ENCODE measurements at regions not wholly inside any gene's neighbourhood (a gene's known extent, or its start where the extent isn't known, plus 50 kb on each side); places are given as distances from the start of the nearest gene placed in this dataset.
A peak's percentile ranks its signal among the peaks of the same experiment; 100 is the strongest.

DNA sequence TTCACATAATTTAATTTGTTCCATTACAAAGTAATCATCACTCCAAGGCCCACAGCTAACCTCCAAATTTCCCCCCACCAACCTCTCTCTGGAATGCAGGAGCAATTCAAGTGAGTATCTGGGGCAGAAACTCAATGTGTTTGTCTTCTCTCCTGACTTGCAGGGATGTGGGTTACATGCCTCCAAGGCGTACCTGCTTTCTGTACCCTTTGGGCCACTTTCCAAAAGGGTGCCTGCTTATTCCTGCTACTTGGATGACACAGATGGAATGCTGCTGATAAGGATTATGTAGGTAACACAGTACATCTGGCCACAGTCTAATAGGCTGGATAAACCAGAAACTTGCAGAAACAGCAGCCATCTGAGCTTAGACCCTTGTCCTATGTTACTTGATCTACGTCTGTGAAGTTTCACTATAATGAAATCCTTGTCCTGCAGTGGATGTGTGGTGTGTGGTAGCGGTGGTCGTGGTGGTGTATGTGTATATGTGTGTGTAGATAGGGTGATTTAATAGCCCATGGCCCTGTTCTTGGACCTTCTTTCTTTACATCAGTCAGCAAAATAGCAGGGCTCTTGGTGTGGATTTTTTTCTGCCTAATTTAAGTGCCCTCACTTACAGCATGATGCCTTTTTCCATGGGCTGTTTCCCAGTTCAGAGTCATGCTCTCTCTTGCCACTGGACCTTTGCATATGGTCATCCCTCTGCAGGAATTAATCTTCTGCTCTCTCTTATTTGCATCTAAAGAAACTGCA, 175.9 kb downstream of the ZDHHC21 start:
- DNase-seq = no peak

DNA sequence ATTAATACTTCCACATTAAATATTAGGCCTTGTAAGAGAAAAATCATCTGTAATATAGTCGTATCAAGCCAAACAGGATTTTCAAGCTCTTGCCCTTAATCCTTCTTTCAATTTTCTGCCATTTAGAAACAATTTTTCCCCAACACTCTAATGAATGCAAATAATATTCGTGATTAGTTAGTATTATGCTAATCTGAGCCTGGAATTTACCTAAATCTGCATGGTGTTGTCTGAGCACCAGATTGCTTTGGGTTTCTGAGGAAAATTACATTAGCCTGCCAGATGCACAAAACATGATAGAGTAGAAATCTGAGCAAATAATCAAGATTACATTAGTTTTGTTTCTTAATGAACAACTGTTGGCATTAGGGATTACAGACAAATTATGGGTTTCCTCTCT, 176.6 kb downstream of the ZDHHC21 start:
- DNase-seq = no peak

DNA sequence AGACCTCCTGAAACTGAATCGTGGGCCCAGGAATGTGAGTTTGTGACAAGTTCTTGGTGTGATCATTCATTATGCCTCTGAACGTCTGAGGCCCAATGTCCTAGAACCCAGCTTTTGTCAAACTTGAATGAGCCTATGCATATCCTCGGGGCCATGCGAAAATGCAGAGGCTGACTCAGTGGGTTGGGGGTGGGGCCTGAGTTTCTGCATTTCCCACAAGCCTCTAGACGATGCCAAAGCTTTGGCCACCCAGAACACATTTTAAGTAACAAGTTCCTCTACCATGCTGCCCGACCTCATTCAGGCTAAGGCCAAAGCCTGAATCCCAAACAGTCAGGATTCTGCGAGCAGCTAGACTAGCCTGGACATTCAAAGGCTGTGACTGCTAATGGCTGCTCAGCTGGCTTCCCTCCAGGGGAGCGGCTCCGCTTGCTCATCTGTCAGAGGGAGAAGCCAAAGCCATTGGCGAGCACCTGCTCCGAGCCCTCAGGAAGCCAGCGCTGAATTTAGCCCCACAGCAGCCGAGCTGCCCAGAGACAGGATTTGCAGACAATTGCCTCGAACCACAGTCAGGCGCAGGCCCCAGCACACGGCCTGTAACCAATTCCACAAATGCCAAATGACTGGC, 177.5 kb downstream of the ZDHHC21 start:
- no peak for DNase-seq

DNA sequence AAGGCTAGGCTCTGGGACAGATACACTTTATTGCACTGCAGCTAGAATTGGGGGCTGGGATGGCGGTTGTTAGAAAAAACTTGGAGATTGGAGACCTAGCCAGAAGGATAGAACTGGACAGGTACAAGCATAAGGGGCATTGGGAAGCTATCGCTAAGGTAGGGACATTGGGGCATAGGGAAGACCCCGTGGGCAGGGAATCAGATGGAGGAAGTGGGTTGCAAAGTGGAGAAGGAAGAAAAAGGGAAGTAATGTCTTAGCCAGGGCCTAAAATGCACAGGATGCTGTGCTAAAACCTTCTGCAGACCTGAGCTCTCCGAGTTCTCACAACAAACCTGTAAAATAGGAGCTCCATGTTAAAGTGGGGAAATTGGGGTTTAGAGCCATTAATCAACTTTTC, 178.2 kb downstream of the ZDHHC21 start:
- no peak for DNase-seq

DNA sequence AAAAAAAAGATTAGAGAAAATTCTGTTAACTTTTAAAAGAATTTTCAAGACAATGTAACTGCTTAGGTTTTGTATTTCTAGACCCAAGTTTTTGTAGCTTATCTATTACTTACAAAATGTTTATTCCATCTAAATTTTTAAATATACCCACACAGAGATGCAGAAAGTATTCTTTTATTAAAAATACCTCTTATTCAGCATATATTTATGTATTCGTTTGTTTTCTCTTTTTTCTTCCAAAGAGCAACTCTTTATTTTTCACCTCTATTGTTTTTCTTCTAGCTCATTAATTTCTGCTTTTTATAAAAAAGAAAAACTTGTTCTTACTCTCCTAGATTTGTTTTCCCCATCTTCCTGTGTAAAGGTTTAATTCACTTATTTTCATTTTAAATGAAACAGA, 180.3 kb downstream of the ZDHHC21 start:
- no peak for DNase-seq

DNA sequence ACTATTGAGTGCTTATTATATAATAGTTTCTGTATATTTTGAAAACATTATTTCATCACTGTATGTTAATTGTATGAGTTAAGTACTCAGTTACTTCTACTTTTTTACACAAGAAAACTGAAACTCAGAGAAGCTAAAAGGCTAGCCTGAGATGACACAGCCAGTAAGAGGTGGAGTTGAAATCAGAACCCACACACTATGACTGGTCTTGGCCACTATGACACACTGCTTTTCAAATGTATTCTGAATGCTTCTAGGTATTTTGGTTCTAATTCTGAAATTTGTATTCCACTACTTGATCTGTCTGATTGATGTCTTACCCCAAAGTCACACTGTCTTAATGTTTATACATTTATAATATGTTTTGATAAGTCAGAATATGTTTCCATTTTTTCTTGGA, 181.8 kb downstream of the ZDHHC21 start:
- no peak for DNase-seq

DNA sequence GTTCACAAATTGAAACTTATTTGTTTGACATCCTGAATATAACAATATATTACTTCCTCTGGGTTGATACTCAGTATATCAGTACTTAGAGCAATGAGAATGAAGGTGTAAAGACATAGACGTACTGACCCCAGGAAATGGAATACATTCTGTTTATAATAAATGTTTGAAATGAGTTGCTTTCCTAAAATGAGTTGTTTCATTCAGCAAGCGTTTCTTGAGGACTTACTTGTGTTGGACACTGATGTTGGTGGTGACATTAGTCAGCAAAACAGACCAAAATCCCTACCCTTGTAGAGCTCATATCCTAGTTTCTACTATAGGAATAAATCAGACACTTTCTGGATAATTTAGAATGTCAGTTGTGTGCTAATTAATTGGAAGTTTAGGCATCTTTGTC, 184.3 kb downstream of the ZDHHC21 start:
- DNase-seq = no peak

DNA sequence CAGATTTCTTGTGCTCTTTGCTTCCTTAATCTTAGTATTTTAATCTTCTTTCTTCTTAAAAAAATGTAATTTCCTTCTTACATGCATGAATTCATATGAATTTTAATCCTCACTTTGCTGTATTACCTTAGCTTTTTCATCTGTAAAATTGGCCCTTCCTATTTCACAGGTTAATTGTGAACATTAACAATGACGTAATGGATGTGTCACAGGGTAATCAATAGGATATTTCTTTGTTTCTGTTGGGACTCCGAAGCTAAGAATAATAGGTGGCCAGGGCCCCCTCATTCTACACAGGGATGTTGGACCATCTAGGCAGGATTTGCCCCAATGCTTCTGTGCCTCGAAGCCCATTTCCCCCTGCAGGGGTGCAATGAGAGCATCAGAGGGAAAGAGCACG, 187.4 kb upstream of the NFIB start:
- no peak for DNase-seq

DNA sequence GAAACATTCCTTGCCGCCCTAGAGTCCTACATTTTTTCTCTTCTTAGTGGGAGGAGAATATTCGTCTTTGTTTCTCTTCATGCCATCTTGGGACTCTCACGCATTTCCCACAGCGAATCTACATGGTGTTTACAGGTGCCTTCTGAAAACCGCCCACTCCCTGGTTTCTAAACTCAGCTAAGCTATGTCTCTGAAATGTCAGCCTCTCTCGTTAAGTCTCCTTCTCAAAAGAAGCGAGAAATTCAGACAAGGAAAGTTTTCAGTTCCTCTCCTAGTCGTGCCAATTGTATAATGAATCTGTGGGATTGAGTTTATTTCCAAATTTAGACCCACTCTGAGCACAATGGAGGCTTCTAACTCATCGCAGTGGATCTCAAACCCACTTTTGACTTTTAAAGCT, 186.8 kb upstream of the NFIB start:
- no peak for DNase-seq

DNA sequence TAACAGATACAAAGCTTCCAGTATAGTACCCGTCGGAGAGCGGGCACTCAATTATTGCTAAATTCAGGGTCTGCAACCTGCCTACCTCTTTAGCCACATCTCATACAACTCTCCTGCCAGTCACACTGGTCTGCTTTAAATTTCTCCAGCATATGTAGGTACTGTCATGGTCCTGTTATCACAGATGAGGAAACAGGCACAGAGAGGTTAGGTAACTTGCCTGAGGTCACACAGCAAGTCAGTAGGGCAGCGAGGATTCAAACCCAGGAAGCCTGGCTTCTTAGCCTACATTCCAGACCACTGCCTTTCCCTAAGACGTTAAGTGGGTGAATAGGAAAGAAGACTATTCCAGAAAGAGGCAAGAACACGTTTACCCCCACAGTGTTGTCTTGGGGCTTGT, 186.0 kb upstream of the NFIB start:
- DNase-seq = no peak

DNA sequence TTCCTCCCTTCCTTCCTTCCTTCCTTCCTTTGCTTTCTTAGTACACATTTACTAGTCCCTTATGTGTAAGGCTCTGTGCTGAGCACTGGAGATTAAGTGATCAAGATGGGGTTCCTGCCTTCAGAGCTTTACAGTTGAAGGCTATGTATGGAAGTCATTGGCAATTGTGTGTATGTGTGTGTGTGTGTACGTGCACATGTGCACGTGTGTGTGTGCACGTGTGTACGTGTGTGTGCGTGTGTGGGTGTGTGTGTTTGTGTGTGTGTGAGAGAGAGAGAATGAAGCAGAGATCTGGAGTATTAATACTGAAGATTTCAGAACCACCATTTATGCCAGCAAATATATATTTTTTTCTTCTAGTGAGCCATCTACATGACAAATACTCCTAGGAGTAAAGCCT, 184.9 kb upstream of the NFIB start:
- DNase-seq = no peak

DNA sequence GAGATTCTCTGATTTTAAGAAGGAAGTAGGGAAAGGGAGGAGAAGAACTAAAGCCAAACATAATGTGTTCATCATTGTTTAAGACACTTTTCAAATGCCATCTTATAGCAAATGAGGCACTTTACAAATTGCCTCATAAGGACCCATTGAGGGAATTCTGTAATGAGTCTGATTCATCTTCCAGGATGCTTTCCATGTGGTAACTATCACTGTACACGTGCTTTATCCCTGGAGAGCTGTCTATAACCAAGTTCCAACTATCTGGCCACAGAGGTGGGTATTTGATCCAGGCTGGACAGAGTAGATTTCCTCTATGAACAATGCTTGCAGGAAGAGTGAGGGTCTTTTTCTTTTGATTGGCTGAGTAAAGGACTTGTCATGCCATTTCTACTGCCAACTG, 183.5 kb upstream of the NFIB start:
- DNase-seq = no peak

DNA sequence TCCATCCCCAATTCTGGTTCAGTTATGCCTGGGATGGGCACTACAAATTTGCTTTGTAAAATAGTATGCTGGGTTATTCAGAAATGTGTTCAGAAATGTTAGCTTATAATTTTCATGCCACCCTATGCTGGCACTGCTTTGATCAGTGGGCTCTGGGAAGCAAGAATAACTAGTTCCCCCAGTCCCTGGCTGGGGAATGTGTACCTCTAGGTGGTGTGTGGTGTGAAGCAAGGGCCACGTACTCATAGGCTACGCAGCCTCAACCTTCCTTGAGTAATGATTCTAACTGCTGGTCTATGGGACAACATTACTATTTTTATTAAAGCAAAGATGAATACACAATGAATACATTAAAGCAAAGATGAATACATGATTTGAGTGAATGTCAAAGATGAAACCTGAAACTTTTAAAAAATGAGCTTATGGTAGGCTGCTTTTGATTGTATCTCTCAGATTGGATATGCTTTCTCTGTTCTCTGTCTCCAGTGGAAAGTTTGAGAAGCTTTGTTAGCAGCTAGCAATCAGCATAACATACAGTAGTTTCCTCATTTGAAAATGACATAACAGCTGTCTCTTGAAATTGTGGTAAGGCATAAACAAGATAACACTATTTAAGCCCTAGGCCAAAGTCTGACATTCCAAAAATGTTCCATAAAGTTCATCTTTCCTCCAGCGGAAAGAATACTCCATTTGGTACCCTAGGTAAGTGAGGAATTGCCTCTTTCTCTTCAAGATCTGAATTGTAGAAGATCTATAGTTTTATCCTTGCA, 174.7 kb upstream of the NFIB start:
- no peak for DNase-seq

DNA sequence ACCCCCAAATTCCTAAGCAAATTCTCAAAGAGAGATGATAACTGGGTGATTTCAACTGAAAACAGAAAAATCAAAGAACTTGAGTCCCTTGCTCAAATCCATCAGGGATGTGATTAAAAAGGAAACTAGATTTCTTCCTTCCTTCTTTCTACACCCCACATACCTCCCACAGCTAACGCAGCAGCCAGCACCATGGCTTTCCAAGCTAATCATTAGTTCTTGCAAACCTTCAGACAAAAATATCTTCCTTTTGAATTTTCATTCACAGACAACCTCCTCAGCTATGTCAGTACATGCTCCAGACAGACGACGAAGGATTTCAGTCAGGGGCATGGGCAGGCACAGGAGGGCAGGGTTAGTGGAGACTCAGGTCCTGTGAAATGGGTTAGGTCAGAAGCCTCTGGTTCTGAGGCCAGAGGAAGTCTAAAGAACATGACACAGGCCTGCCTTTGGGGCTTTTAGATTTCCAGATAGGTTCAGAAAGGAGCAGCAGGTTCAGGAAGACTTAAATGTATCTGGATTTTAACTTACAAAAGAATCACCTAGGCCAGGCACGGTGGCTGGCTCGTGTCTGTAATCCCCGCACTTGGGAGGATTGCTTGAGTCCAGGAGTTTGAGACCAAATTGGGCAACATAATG, 173.7 kb upstream of the NFIB start:
- DNase-seq = no peak

DNA sequence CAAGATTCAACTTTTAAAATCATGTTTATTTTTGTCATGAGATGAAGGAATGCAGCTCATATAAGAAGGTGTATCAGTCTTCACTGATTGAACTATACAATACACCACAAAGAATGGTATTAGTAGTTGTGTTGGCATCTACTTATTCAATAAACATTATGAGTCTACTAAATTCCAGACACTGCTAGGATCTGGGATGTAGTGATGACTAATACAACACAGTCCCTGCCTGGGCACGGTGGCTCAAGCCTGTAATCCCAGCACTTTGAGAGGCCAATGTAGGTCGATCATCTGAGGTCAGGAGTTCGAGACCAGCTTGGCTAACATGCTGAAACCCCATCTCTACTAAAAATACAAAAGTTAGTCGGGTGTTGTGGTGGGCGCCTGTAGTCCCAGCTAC, 171.4 kb upstream of the NFIB start:
- peak; percentile 21 for DNase-seq

DNA sequence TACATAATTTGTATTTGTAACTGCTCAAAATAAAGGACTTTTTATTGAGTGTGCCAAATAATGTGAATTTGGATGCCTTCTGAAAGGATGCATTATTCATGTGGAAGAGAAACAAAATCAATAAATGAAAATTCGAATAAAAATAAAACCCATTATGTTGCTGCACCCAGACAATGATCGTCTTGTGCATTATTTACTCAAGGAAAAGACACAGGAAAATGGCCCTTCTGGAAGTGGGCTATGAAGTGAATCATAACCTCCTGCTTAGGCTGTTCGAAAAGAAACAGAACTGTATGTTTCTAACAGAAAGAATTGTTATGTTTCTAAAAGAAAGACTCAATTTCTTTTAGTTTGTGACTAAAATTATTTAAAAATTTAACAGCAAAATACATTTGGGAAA, 168.9 kb upstream of the NFIB start:
- no peak for DNase-seq

DNA sequence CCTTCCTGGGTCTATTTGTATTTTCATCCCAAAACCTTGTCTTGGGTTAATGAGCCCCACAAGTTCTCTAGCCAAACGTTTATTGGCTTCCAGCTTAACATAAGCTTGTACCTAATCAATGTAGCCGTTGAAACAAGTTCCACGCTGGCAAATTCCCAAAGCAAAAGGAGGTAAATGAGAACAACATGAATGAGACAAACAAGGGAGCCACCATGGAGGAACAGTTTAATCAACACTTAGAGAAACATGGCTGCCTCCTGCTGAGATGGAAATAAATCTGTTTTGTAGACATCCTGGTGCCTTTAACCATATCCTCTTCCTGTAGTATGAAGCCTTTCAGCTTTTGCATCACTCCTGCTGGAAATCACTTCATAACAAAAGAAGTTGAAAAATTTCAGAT, 166.6 kb upstream of the NFIB start:
- no peak for DNase-seq

DNA sequence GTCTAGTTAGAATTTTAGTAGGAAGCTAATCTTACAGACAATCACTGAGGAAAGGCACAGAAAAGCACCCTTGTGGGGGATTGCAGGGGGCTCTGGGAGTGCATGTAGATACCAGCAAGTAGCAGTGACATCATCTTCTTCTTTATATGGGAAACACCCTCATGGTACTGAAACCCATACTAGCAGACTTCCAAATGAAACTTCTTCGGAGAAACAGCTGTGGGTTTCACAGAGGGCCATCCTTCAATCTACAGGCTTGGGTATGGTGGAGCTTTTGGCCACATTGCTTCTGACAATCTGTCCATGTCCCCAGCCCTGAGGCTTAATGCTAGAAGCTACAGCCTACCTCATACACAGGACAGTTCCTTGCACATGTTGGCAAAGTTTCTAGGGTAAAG, 165.2 kb upstream of the NFIB start:
- DNase-seq = no peak

DNA sequence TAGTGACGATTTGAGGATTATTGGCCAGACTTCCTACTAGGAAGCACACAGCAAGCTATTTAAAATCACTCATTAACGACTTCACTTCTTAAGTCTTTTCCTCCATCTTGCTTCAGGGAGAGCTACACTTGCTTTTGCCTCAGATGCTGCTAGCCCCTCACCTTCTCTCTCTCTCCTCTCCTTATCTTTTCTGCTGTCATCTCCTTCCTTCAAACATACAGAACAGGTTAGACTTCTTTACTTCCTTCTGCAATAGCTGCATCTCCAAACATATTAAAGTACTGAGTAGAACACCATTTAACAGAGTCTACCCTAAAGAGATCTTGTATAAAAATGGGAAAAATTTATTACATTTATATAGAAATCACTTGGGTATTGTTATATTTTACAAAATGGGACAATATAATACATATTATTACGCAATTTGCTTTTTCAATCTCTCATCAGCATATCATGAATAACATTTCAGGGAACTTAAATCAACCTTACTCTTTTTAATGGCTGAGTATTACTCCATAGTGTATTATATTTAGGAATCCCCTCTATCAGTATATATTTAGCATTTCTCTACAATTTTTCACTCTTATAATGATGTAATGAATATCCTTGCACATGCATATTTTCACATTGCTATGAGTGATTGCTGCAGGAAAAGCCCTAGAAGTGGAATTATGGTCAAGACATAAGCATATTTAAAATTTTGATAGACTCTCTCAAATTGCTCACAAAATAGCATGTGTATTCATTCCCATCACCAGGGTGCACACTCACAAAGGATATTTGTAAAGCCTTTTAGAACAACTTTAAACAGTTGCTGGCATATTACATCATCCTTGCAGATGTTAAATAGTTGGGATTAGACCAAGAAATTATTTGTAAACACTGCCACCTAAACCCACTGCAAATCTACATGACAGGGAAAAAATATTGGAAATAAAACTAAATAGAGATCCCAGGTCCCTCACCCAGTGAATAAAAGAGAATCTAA, 164.5 kb upstream of the NFIB start:
- peak; percentile 7 for DNase-seq

DNA sequence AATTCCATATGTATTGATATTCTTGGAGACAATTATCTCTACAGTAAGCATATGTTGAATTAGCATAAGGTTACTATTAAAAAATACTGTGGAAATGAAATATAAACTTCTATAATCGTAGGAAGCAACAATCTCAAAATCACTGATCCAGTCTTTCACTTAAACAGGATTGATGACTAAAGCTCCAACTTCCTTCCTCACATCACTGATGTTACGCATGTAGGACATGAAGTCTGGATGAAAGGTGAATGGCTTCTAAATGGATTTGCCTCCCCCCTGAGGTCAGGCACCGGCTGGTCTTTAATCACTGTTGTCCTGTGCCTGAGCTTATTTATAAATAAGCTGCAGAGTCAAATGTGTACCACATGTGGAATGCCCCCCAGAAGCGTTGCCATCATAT, 157.1 kb upstream of the NFIB start:
- no peak for DNase-seq

DNA sequence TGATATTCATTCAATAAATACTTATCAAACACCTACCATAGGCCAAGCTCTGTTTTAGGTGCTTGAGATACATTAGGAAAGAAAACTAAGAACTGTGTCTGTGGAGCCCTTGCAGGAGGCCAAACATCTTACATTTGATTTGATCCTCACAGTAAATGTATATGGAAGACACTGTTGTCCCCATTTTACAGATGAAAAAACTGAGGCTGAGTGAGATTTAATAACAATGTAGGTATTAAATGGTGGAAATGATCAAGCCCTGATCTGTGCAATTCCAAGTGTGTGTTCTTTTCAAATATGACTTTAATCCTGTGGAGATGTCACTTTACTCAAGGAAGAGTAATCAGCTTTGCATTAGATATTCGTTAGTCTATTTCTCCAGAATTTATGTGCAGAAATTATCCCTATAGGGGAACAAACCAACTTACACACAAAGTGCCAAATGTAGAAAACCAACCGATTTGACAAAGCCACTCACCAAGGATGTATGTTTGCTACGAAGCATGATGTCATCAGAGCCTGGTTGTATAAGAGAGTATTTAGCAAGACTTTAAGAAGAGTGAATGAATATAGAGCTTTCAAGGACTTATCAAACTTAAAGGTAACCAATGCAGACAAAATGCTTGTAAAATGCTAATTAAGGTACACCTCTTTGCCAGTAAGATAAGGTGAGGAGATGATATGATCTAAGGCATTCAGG, 153.9 kb upstream of the NFIB start:
- DNase-seq = no peak

DNA sequence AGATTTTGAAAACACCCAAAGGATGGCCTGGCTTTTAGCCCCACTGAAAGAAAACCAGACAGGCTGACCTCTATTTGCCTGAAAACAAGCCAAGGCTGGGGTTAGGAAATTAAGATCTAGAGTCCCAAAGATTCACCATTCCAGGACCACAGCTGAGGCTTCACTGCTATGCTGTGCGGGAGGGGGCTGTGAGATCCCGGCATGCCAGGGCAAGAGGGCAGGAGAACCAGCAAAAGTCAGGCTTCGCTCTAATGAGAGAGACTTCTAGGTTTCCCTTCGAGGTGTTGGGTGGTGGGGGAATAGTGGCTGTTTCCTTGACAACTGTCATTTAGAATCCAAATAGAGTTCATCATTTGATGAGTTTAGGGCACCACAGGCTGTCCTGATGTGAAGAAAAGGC, 152.9 kb upstream of the NFIB start:
- DNase-seq = no peak
